ENCODE measurements at regions not wholly inside any gene's neighbourhood (a gene's known extent, or its start where the extent isn't known, plus 50 kb on each side); places are given as distances from the start of the nearest gene placed in this dataset.
"Not testable (repeated sequence)": the region's sequence is repeated elsewhere in the genome, so short reads cannot be mapped to it uniquely, and the experiment has no call there.

GRCh38 chr5:7169240-7169878 is 226.6 kb upstream of the ADCY2 start:
- Histone ChIP-seq H3K36me3 (replicated peaks in 1 of 2; ENCODE audit: control insufficient read depth in 1 of 2, insufficient read depth in 2 of 2, low read length in 2 of 2) (no peaks in the 10 kb centered on the region), H3K4me3 (replicated peaks in 1 of 3; ENCODE audit: low read depth in 2 of 3, low read length in 3 of 3) (no peak overlapping the region), H3K79me2 (ENCODE audit: insufficient read depth, low read length) (no peaks in the 10 kb centered on the region), H2AFZ (ENCODE audit: insufficient read depth, low read depth, low read length, poor library complexity, severe bottlenecking) (no peak overlapping the region), H4K20me1 (ENCODE audit: insufficient read depth, low read length) (no peaks in the 10 kb centered on the region), H3K9me3 (replicated peaks in 1 of 2; ENCODE audit: control insufficient read depth in 1 of 2, insufficient read depth in 1 of 2, low read length in 2 of 2) (peaks cover 2 to 13% of the 10 kb centered on the region in 2 donors), H3K4me2 (replicated peaks; ENCODE audit: extremely low read depth, low read length, poor library complexity, severe bottlenecking) (no peak overlapping the region), H3K27ac (ENCODE audit: low read depth in 1 of 2, low read length in 2 of 2) (no peak overlapping the region), H3K9ac (ENCODE audit: insufficient read depth, low read length, poor library complexity, severe bottlenecking) (no peak overlapping the region), H3K27me3 (ENCODE audit: control insufficient read depth in 2 of 2, insufficient read depth in 2 of 2, low read length in 2 of 2) (no peaks in the 10 kb centered on the region), H3K4me1 (ENCODE audit: control insufficient read depth in 1 of 2, insufficient read depth in 2 of 2, low read length in 2 of 2) (no peaks in the 10 kb centered on the region)
- Mint-ChIP-seq H3K9me3 (peaks cover 5 to 29% (median 20%) of the 10 kb centered on the region in 7 donors), H3K36me3 (no peaks in the 10 kb centered on the region), H3K4me1 (no peaks in the 10 kb centered on the region), H3K27ac (no peak overlapping the region), H3K4me3 (no peak overlapping the region), H3K27me3 (ENCODE audit: low read depth in 3 of 3) (no peaks in the 10 kb centered on the region)
- intact Hi-C loops (cut with micrococcal nuclease) = no loop called here
- WGBS (ENCODE audit: insufficient coverage) = 83% methylated on average over 1 of the region's 4 CpGs
- DNase-seq = no peak
- TF ChIP-seq CTCF (IDR thresholded peaks at IDR 0.05) = no peak

GRCh38 chr5:7170785-7171184 is 225.2 kb upstream of the ADCY2 start:
- H3K27ac ChIP-seq (ENCODE audit: low read depth in 1 of 2, low read length in 2 of 2); H3K27me3 ChIP-seq (ENCODE audit: control insufficient read depth in 2 of 2, insufficient read depth in 2 of 2, low read length in 2 of 2); H3K4me3 ChIP-seq (replicated peaks in 1 of 3; ENCODE audit: low read depth in 2 of 3, low read length in 3 of 3); H3K4me2 ChIP-seq (replicated peaks; ENCODE audit: extremely low read depth, low read length, poor library complexity, severe bottlenecking); DNase-seq; H3K36me3 ChIP-seq (replicated peaks in 1 of 2; ENCODE audit: control insufficient read depth in 1 of 2, insufficient read depth in 2 of 2, low read length in 2 of 2); H3K36me3 Mint-ChIP-seq; H3K4me1 ChIP-seq (ENCODE audit: control insufficient read depth in 1 of 2, insufficient read depth in 2 of 2, low read length in 2 of 2); H3K4me3 Mint-ChIP-seq; intact Hi-C loops (cut with micrococcal nuclease); H2AFZ ChIP-seq (ENCODE audit: insufficient read depth, low read depth, low read length, poor library complexity, severe bottlenecking); H3K27me3 Mint-ChIP-seq (ENCODE audit: low read depth in 3 of 3); H3K79me2 ChIP-seq (ENCODE audit: insufficient read depth, low read length); H3K9ac ChIP-seq (ENCODE audit: insufficient read depth, low read length, poor library complexity, severe bottlenecking); H3K4me1 Mint-ChIP-seq; H4K20me1 ChIP-seq (ENCODE audit: insufficient read depth, low read length); H3K9me3 ChIP-seq (replicated peaks in 1 of 2; ENCODE audit: control insufficient read depth in 1 of 2, insufficient read depth in 1 of 2, low read length in 2 of 2): not testable (repeated sequence)
- 79% methylated on average over 16 of the region's 16 CpGs for WGBS (ENCODE audit: insufficient coverage)
- peak overlapping the region in 1 of 7 donors; percentile 38 for H3K27ac Mint-ChIP-seq
- peaks cover 5 to 28% (median 15%) of the 10 kb centered on the region in 7 donors for H3K9me3 Mint-ChIP-seq
